Esophagus mucosa (tissue), 1 donor: ENCODE measurements at regions not wholly inside any gene's neighbourhood (a gene's known extent, or its start where the extent isn't known, plus 50 kb on each side); places are given as distances from the start of the nearest gene placed in this dataset.
A peak's percentile ranks its signal among the peaks of the same experiment; 100 is the strongest.

Source experiments
- ATAC-seq: fragments of 200-7000 bp; cut with Tn5 transposase; one replicate; pipeline ENCODE4 v1.9.1; 2020
- donor health status: DM: yes; HTN: yes; CAD: no.

GRCh38 chr12:115103884-115104883 lies 420.2 kb upstream of the TBX3 start:
- ATAC-seq = no peak

GRCh38 chr12:115102450-115102849 lies 418.5 kb upstream of the TBX3 start:
- no peak for ATAC-seq

GRCh38 chr12:115101520-115101919 lies 417.5 kb upstream of the TBX3 start:
- ATAC-seq = no peak

- no peak for ATAC-seq
Measured at GRCh38 chr12:115097416-115097815, 413.4 kb upstream of the TBX3 start.

- no peak for ATAC-seq
Measured at GRCh38 chr12:115096588-115097397, 412.8 kb upstream of the TBX3 start.

GRCh38 chr12:115095073-115095748 lies 411.2 kb upstream of the TBX3 start:
- ATAC-seq = no peak

- no peak for ATAC-seq
Measured at GRCh38 chr12:115094163-115094816, 410.3 kb upstream of the TBX3 start.

- no peak for ATAC-seq
Measured at GRCh38 chr12:115093261-115093660, 409.3 kb upstream of the TBX3 start.

GRCh38 chr12:115090783-115091182 lies 406.8 kb upstream of the TBX3 start:
- no peak for ATAC-seq

- no peak for ATAC-seq
Measured at GRCh38 chr12:115088995-115089841, 405.2 kb upstream of the TBX3 start.

GRCh38 chr12:115088328-115088994 lies 404.5 kb upstream of the TBX3 start:
- ATAC-seq = no peak

- no peak for ATAC-seq
Measured at GRCh38 chr12:115085594-115085993, 401.6 kb upstream of the TBX3 start.

GRCh38 chr12:115079760-115080159 lies 395.8 kb upstream of the TBX3 start:
- no peak for ATAC-seq

- no peak for ATAC-seq
Measured at GRCh38 chr12:115078990-115079389, 395.0 kb upstream of the TBX3 start.

- no peak for ATAC-seq
Measured at GRCh38 chr12:115078334-115078733, 394.4 kb upstream of the TBX3 start.

GRCh38 chr12:115075552-115076170 lies 391.7 kb upstream of the TBX3 start:
- no peak for ATAC-seq

- ATAC-seq = no peak
Measured at GRCh38 chr12:115074617-115075016, 390.6 kb upstream of the TBX3 start.

- ATAC-seq = no peak
Measured at GRCh38 chr12:115072712-115073111, 388.7 kb upstream of the TBX3 start.

GRCh38 chr12:115070313-115070712 lies 386.3 kb upstream of the TBX3 start:
- ATAC-seq = peak; percentile 85

GRCh38 chr12:115064296-115064695 lies 380.3 kb upstream of the TBX3 start:
- no peak for ATAC-seq
